Cardiac muscle cell (in vitro differentiated cells and primary cell): ENCODE measurements at regions not wholly inside any gene's neighbourhood (a gene's known extent, or its start where the extent isn't known, plus 50 kb on each side); places are given as distances from the start of the nearest gene placed in this dataset.
"Not testable (repeated sequence)": the region's sequence is repeated elsewhere in the genome, so short reads cannot be mapped to it uniquely, and the experiment has no call there.

Experiments used
- DNase-seq, 2 donors: peaks; one replicate each; pipeline versions ENCODE4 v3.0.0 to v3.0.0-alpha.2; 2010 to 2017; ENCODE audit warnings: low read depth in 1 of 2, low spot score in 1 of 2
- H3K27ac ChIP-seq: fragments of 200-600 bp; sonication (generic); 2 replicates; pipeline ENCODE4 v1.5.1; 2016
- H3K27me3 ChIP-seq: fragments of 200-600 bp; sonication (generic); 2 replicates; pipeline ENCODE4 v1.6.0; 2016; ENCODE audit warnings: control low read depth
- H3K36me3 ChIP-seq: fragments of 200-600 bp; sonication (generic); 2 replicates; pipeline ENCODE4 v1.5.1; 2016; ENCODE audit warnings: control low read depth
- H3K4me1 ChIP-seq: fragments of 200-600 bp; sonication (generic); 2 replicates; pipeline ENCODE4 v1.8.1; 2017; ENCODE audit warnings: low read depth, mild to moderate bottlenecking, mixed run types
- H3K4me3 ChIP-seq: fragments of 200-600 bp; sonication (generic); 2 replicates; pipeline ENCODE4 v1.5.1; 2016; ENCODE audit warnings: mild to moderate bottlenecking
- H3K9me3 ChIP-seq: fragments of 200-600 bp; sonication (generic); 2 replicates; pipeline ENCODE4 v1.5.1; 2017; ENCODE audit warnings: low read depth, mild to moderate bottlenecking, control low read depth
- CTCF ChIP-seq: IDR thresholded peaks from 2 replicates; pipeline ENCODE4 v1.5.1; 2012; ENCODE audit warnings: low read depth, mild to moderate bottlenecking, low read length

- H3K36me3 ChIP-seq: peaks cover 19% of the 10 kb centered on the region
- no peak for TF ChIP-seq CTCF
Measured at GRCh38 chr12:100083308-100083707, 59.4 kb downstream of the BLTP3B start.

GRCh38 chr12:100078777-100079176 is 63.9 kb downstream of the BLTP3B start:
- H3K27ac ChIP-seq, H3K9me3 ChIP-seq, H3K27me3 ChIP-seq, H3K4me3 ChIP-seq, H3K4me1 ChIP-seq, DNase-seq: not testable (repeated sequence)
- peaks cover 19% of the 10 kb centered on the region for H3K36me3 ChIP-seq

More at GRCh38 chr12:100083308-100083707, 59.4 kb downstream of the BLTP3B start:
- Histone ChIP-seq H3K27me3 (no peaks in the 10 kb centered on the region), H3K4me1 (no peaks in the 10 kb centered on the region), H3K4me3 (no peak overlapping the region), H3K9me3 (no peaks in the 10 kb centered on the region), H3K27ac (no peak overlapping the region)
- DNase-seq: no peak

GRCh38 chr12:100077367-100077766 is 65.3 kb downstream of the BLTP3B start:
- TF ChIP-seq CTCF: no peak
- Histone ChIP-seq H3K27ac (no peak overlapping the region), H3K36me3 (peaks cover 20% of the 10 kb centered on the region), H3K9me3 (no peaks in the 10 kb centered on the region), H3K4me3 (no peak overlapping the region), H3K4me1 (no peaks in the 10 kb centered on the region), H3K27me3 (no peaks in the 10 kb centered on the region)
- DNase-seq: peak in 1 of 2 donors; percentile 22

- Histone ChIP-seq H3K27me3 (no peaks in the 10 kb centered on the region), H3K4me1 (no peaks in the 10 kb centered on the region), H3K36me3 (peaks cover 15% of the 10 kb centered on the region), H3K9me3 (no peaks in the 10 kb centered on the region), H3K4me3 (no peak overlapping the region), H3K27ac (no peak overlapping the region)
- DNase-seq: no peak
- no peak for TF ChIP-seq CTCF
Measured at GRCh38 chr12:100075598-100075997, 67.1 kb downstream of the BLTP3B start.

GRCh38 chr12:100069795-100070194 is 72.9 kb downstream of the BLTP3B start:
- DNase-seq: peak in 1 of 2 donors; percentile 11
- Histone ChIP-seq H3K27ac (no peak overlapping the region), H3K36me3 (peaks cover 20% of the 10 kb centered on the region), H3K27me3 (no peaks in the 10 kb centered on the region), H3K9me3 (no peaks in the 10 kb centered on the region), H3K4me3 (no peak overlapping the region), H3K4me1 (no peaks in the 10 kb centered on the region)
- TF ChIP-seq CTCF: no peak

GRCh38 chr12:100068305-100068704 is 74.4 kb downstream of the BLTP3B start:
- no peak for DNase-seq
- no peak overlapping the region for H3K4me3 ChIP-seq
- H3K36me3 ChIP-seq: peaks cover 20% of the 10 kb centered on the region
- no peaks in the 10 kb centered on the region for H3K9me3 ChIP-seq
- no peak overlapping the region for H3K27ac ChIP-seq
- no peaks in the 10 kb centered on the region for H3K27me3 ChIP-seq
- TF ChIP-seq CTCF: no peak
- H3K4me1 ChIP-seq: no peaks in the 10 kb centered on the region
